Prostate gland (tissue), 2 donors: ENCODE measurements at regions not wholly inside any gene's neighbourhood (a gene's known extent, or its start where the extent isn't known, plus 50 kb on each side); places are given as distances from the start of the nearest gene placed in this dataset.

Experiments used
- DNase-seq: peaks from one replicate; pipeline ENCODE4 v3.0.0-alpha.2; 2019; ENCODE audit warnings: low spot score
- H3K27ac ChIP-seq, 2 donors: fragments of 200-600 bp; sonication (generic); 2 replicates each; pipeline ENCODE4 v1.5.1; 2017 to 2019
- H3K27me3 ChIP-seq: fragments of 200-600 bp; sonication (generic); replicated peaks from 2 replicates; pipeline ENCODE4 v1.5.1; 2019; ENCODE audit not compliant: insufficient read depth
- H3K36me3 ChIP-seq, 2 donors: fragments of 200-600 bp; sonication (generic); 1 replicate in 1 of 2; 2 replicates in 1 of 2; pipeline versions ENCODE4 v1.5.1 to v1.8.1; 2017 to 2019
- H3K4me1 ChIP-seq: fragments of 200-600 bp; sonication (generic); replicated peaks from 2 replicates; pipeline ENCODE4 v1.5.1; 2019
- H3K4me3 ChIP-seq, 2 donors: fragments of 200-600 bp; sonication (generic); 2 replicates each; pipeline ENCODE4 v1.5.1; 2017 to 2019
- H3K9me3 ChIP-seq: fragments of 200-600 bp; sonication (generic); 2 replicates; pipeline ENCODE4 v1.5.1; 2017
- POLR2A ChIP-seq: fragments of 450-650 bp; IDR thresholded peaks from one replicate; pipeline ENCODE4 v1.6.1; 2016; ENCODE audit warnings: antibody characterized with exemption, mild to moderate bottlenecking
- POLR2AphosphoS5 ChIP-seq: sonication (generic); formaldehyde crosslinking; IDR thresholded peaks from one replicate; pipeline ENCODE4 v1.6.1; 2017; ENCODE audit warnings: antibody characterized with exemption
- WGBS: methylation state at CpG from one replicate; pipeline ENCODE4 v1.1.5; 2018; 5-methylcytosine and 5-hydroxymethylcytosine counted together
- intact Hi-C: fragments of 100-400 bp; cut with DNase I; formaldehyde crosslinking; loops from one replicate; pipeline ENCODE4 v1.14.2; 2022
- TF ChIP-seq, protein P1 (sequence below), 4 experiments: fragments of 200-600 bp in 2 of 4; fragments of 450-650 bp in 2 of 4; sonication (generic) in 2 of 4; IDR thresholded peaks; 1 replicate in 3 of 4; 2 replicates in 1 of 4; pipeline ENCODE4 v1.5.1; 2016 to 2019; ENCODE audit warnings: antibody characterized with exemption in 4 of 4, mild to moderate bottlenecking in 2 of 4, moderate library complexity in 2 of 4

GRCh38 chr9:73067074-73067473 is 84.6 kb upstream of the ANXA1 start:
- TF ChIP-seq POLR2A = no peak
- TF ChIP-seq, protein P1, sequence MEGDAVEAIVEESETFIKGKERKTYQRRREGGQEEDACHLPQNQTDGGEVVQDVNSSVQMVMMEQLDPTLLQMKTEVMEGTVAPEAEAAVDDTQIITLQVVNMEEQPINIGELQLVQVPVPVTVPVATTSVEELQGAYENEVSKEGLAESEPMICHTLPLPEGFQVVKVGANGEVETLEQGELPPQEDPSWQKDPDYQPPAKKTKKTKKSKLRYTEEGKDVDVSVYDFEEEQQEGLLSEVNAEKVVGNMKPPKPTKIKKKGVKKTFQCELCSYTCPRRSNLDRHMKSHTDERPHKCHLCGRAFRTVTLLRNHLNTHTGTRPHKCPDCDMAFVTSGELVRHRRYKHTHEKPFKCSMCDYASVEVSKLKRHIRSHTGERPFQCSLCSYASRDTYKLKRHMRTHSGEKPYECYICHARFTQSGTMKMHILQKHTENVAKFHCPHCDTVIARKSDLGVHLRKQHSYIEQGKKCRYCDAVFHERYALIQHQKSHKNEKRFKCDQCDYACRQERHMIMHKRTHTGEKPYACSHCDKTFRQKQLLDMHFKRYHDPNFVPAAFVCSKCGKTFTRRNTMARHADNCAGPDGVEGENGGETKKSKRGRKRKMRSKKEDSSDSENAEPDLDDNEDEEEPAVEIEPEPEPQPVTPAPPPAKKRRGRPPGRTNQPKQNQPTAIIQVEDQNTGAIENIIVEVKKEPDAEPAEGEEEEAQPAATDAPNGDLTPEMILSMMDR (IDR thresholded peaks at IDR 0.05) = no peak
- TF ChIP-seq POLR2AphosphoS5 = no peak
- no peak for DNase-seq
- WGBS = 100% methylated on average over 2 of the region's 2 CpGs
- H3K4me1 ChIP-seq = no peaks in the 10 kb centered on the region
- intact Hi-C loops = no loop called here
- H3K27me3 ChIP-seq = no peaks in the 10 kb centered on the region
- no peak overlapping the region for H3K27ac ChIP-seq
- H3K4me3 ChIP-seq = no peak overlapping the region
- H3K9me3 ChIP-seq = no peaks in the 10 kb centered on the region
- no peaks in the 10 kb centered on the region for H3K36me3 ChIP-seq

GRCh38 chr9:73065439-73065838 is 86.2 kb upstream of the ANXA1 start:
- Histone ChIP-seq H3K9me3 (no peaks in the 10 kb centered on the region), H3K27me3 (no peaks in the 10 kb centered on the region), H3K4me3 (no peak overlapping the region), H3K4me1 (no peaks in the 10 kb centered on the region), H3K27ac (no peak overlapping the region), H3K36me3 (no peaks in the 10 kb centered on the region)
- WGBS = 93% methylated on average over 6 of the region's 6 CpGs
- no peak for TF ChIP-seq POLR2A
- TF ChIP-seq POLR2AphosphoS5 = no peak
- TF ChIP-seq, protein P1 (IDR thresholded peaks at IDR 0.05) = no peak
- intact Hi-C loops = no loop called here
- DNase-seq = no peak

DNA sequence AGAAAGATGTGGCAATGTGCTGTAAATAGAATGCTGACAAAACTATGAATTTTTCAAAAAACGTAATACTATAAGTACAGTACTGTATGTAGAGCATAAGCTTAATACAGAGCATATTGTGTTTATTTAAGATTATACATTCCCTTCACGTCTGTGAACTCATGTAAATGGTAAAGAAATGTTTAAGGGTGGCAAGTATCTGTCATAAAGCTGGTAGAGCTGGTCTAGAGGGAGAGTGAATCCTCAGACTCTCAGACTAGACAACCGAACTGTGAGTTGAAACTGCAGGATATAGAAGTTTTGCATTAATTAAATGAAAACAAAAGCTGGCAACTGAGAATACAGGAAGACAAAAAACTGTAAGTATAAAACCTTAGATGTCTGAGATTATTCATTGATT is 87.3 kb upstream of the ANXA1 start:
- Histone ChIP-seq H3K27me3 (no peaks in the 10 kb centered on the region), H3K4me3 (no peak overlapping the region), H3K4me1 (no peaks in the 10 kb centered on the region), H3K36me3 (no peaks in the 10 kb centered on the region), H3K27ac (no peak overlapping the region), H3K9me3 (no peaks in the 10 kb centered on the region)
- intact Hi-C loops = no loop called here
- TF ChIP-seq, protein P1 (IDR thresholded peaks at IDR 0.05) = no peak
- TF ChIP-seq POLR2AphosphoS5 (no peak), POLR2A (no peak)
- 72% methylated on average over 3 of the region's 3 CpGs for WGBS
- no peak for DNase-seq

DNA sequence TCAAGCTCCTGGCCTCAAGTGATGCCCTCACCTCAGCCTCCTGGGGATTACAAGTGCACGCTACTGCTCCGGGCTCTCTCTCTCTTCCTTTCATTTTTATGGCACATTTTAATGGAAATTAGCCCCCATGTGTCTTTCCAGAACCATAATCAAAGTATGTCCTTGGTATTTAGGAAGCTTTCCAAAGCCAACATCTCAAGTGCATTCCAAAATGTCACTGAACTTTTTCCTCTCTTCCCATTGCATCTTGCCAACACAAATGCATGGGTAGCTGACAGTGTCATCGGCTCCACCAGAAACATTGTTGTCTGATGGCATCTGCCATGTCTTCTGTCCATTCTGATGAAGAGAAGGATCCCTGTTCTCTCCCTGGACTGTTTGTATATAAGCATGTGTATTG is 90.5 kb upstream of the ANXA1 start:
- intact Hi-C loops = no loop called here
- no peaks in the 10 kb centered on the region for H3K9me3 ChIP-seq
- no peaks in the 10 kb centered on the region for H3K36me3 ChIP-seq
- no peak overlapping the region for H3K4me3 ChIP-seq
- no peaks in the 10 kb centered on the region for H3K4me1 ChIP-seq
- H3K27me3 ChIP-seq = no peaks in the 10 kb centered on the region
- WGBS = 76% methylated on average over 3 of the region's 3 CpGs
- DNase-seq = no peak
- TF ChIP-seq POLR2AphosphoS5 = no peak
- no peak overlapping the region for H3K27ac ChIP-seq

GRCh38 chr9:73059247-73059646 is 92.4 kb upstream of the ANXA1 start:
- intact Hi-C loops = no loop called here
- TF ChIP-seq, protein P1 (IDR thresholded peaks at IDR 0.05) = no peak
- no peak for TF ChIP-seq POLR2A
- TF ChIP-seq POLR2AphosphoS5 = no peak
- no peaks in the 10 kb centered on the region for H3K9me3 ChIP-seq
- H3K4me3 ChIP-seq = no peak overlapping the region
- no peak overlapping the region for H3K27ac ChIP-seq
- H3K27me3 ChIP-seq = no peaks in the 10 kb centered on the region
- 67% methylated on average over 2 of the region's 2 CpGs for WGBS
- no peaks in the 10 kb centered on the region for H3K4me1 ChIP-seq
- DNase-seq = no peak
- no peaks in the 10 kb centered on the region for H3K36me3 ChIP-seq
